GM23338 (cell line): ENCODE measurements at regions not wholly inside any gene's neighbourhood (a gene's known extent, or its start where the extent isn't known, plus 50 kb on each side); places are given as distances from the start of the nearest gene placed in this dataset.

Experiments used
- ATAC-seq: fragments of 200-7000 bp; cut with Tn5 transposase; 3 replicates; pipeline ENCODE4 v1.9.1; 2020
- DNase-seq: peaks from one replicate; pipeline ENCODE4 v3.0.0-alpha.2; 2015; ENCODE audit warnings: low spot score
- H2AFZ ChIP-seq: fragments of 200-600 bp; sonication (generic); 2 replicates; pipeline ENCODE4 v1.8.0; 2016; ENCODE audit warnings: antibody characterized with exemption, mild to moderate bottlenecking, moderate library complexity
- H3F3A ChIP-seq: fragments of 200-600 bp; sonication (generic); replicated peaks from 2 replicates; pipeline ENCODE4 v1.8.0; 2017; ENCODE audit warnings: antibody characterized with exemption, mixed run types, low read depth
- H3K27ac ChIP-seq: fragments of 200-600 bp; sonication (generic); 2 replicates; pipeline ENCODE4 v1.6.1; 2016; ENCODE audit warnings: low read depth
- H3K27me3 ChIP-seq: fragments of 200-600 bp; sonication (generic); 2 replicates; pipeline ENCODE4 v1.8.0; 2016; ENCODE audit warnings: mild to moderate bottlenecking, mixed run types, moderate library complexity; ENCODE audit not compliant: insufficient read depth
- H3K36me3 ChIP-seq: fragments of 200-600 bp; sonication (generic); 2 replicates; pipeline ENCODE4 v1.8.0; 2016; ENCODE audit warnings: mild to moderate bottlenecking; ENCODE audit not compliant: insufficient read depth
- H3K4me1 ChIP-seq: fragments of 200-600 bp; sonication (generic); 2 replicates; pipeline ENCODE4 v1.8.0; 2016; ENCODE audit warnings: mild to moderate bottlenecking, moderate library complexity; ENCODE audit not compliant: insufficient read depth
- H3K4me2 ChIP-seq: fragments of 200-600 bp; sonication (generic); 2 replicates; pipeline ENCODE4 v1.7.1; 2017; ENCODE audit warnings: mixed run types
- H3K4me3 ChIP-seq: fragments of 200-600 bp; sonication (generic); 2 replicates; pipeline ENCODE4 v1.6.1; 2016; ENCODE audit warnings: mixed run types
- H3K79me2 ChIP-seq: fragments of 200-600 bp; sonication (generic); replicated peaks from 2 replicates; pipeline ENCODE4 v1.8.0; 2017; ENCODE audit warnings: mild to moderate bottlenecking; ENCODE audit not compliant: insufficient read depth
- H3K9me2 ChIP-seq: fragments of 200-600 bp; sonication (generic); 2 replicates; pipeline ENCODE4 v1.8.0; 2017; ENCODE audit not compliant: insufficient read depth
- H4K20me1 ChIP-seq: fragments of 200-600 bp; sonication (generic); replicated peaks from 2 replicates; pipeline ENCODE4 v1.8.0; 2017; ENCODE audit warnings: mild to moderate bottlenecking; ENCODE audit not compliant: insufficient read depth
- H3K27ac Mint-ChIP-seq: 2 replicates; pipeline ENCODE4 v1.8.0; 2020; ENCODE audit warnings: inconsistent platforms, mild to moderate bottlenecking, moderate library complexity, mixed read lengths
- H3K27me3 Mint-ChIP-seq: 3 replicates; pipeline ENCODE4 v1.8.0; 2022; ENCODE audit warnings: low read depth, mild to moderate bottlenecking, moderate library complexity, mixed read lengths, inconsistent platforms; ENCODE audit not compliant: insufficient read depth, poor library complexity
- H3K36me3 Mint-ChIP-seq: 3 replicates; pipeline ENCODE4 v1.8.0; 2021; ENCODE audit warnings: low read depth, mild to moderate bottlenecking, inconsistent platforms, moderate library complexity, mixed read lengths
- H3K4me1 Mint-ChIP-seq: 3 replicates; pipeline ENCODE4 v1.8.0; 2020; ENCODE audit warnings: mild to moderate bottlenecking, inconsistent platforms, mixed read lengths
- H3K4me3 Mint-ChIP-seq: 3 replicates; pipeline ENCODE4 v1.8.0; 2021; ENCODE audit warnings: moderate library complexity, mild to moderate bottlenecking, inconsistent platforms, mixed read lengths
- H3K9me3 Mint-ChIP-seq: 3 replicates; pipeline ENCODE4 v1.8.0; 2020; ENCODE audit warnings: moderate library complexity, mild to moderate bottlenecking, inconsistent platforms, mixed read lengths
- CREB1 ChIP-seq: fragments of 250-450 bp; sonication (Bioruptor Pico); IDR thresholded peaks from 2 replicates; pipeline ENCODE4 v1.5.0; 2020; ENCODE audit warnings: low read depth, mild to moderate bottlenecking, moderate library complexity
- EZH2phosphoT487 ChIP-seq: fragments of 200-600 bp; sonication (generic); IDR thresholded peaks from one replicate; pipeline ENCODE4 v1.8.1; 2018; ENCODE audit warnings: antibody characterized with exemption; ENCODE audit not compliant: unreplicated experiment
- JUNB ChIP-seq: IDR thresholded peaks from one replicate; pipeline ENCODE4 v1.6.1; 2016; ENCODE audit warnings: antibody characterized with exemption; ENCODE audit not compliant: unreplicated experiment
- NANOG ChIP-seq: IDR thresholded peaks from 2 replicates; pipeline ENCODE4 v1.6.1; 2016; ENCODE audit warnings: antibody characterized with exemption, borderline replicate concordance
- STAT1 ChIP-seq: IDR thresholded peaks from one replicate; pipeline ENCODE4 v1.6.1; 2016; ENCODE audit warnings: antibody characterized with exemption; ENCODE audit not compliant: unreplicated experiment
- ZNF114 ChIP-seq: fragments of 250-450 bp; sonication (Bioruptor Pico); IDR thresholded peaks from 2 replicates; pipeline ENCODE4 v1.5.0; 2020; ENCODE audit warnings: mild to moderate bottlenecking, moderate library complexity
- ZNF331 ChIP-seq: fragments of 250-450 bp; sonication (Bioruptor Pico); IDR thresholded peaks from 2 replicates; pipeline ENCODE4 v1.5.0; 2020; ENCODE audit warnings: low read depth, mild to moderate bottlenecking, moderate library complexity
- ZNF462 ChIP-seq: fragments of 250-450 bp; sonication (Bioruptor Pico); IDR thresholded peaks from 2 replicates; pipeline ENCODE4 v1.5.0; 2020; ENCODE audit warnings: mild to moderate bottlenecking, moderate library complexity
- TF ChIP-seq, protein P1 (sequence below), 2 experiments: fragments of 200-600 bp in 1 of 2; sonication (generic) in 1 of 2; conservative IDR thresholded peaks; 2 replicates each; pipeline versions ENCODE4 v1.5.1 to v1.6.1; 2016 to 2017; ENCODE audit warnings: antibody characterized with exemption in 2 of 2, low read depth in 2 of 2, mild to moderate bottlenecking in 2 of 2, moderate library complexity in 1 of 2

GRCh38 chr6:92979281-92979680 lies 440.1 kb downstream of the EPHA7 start (continued):
- TF ChIP-seq, protein P1, sequence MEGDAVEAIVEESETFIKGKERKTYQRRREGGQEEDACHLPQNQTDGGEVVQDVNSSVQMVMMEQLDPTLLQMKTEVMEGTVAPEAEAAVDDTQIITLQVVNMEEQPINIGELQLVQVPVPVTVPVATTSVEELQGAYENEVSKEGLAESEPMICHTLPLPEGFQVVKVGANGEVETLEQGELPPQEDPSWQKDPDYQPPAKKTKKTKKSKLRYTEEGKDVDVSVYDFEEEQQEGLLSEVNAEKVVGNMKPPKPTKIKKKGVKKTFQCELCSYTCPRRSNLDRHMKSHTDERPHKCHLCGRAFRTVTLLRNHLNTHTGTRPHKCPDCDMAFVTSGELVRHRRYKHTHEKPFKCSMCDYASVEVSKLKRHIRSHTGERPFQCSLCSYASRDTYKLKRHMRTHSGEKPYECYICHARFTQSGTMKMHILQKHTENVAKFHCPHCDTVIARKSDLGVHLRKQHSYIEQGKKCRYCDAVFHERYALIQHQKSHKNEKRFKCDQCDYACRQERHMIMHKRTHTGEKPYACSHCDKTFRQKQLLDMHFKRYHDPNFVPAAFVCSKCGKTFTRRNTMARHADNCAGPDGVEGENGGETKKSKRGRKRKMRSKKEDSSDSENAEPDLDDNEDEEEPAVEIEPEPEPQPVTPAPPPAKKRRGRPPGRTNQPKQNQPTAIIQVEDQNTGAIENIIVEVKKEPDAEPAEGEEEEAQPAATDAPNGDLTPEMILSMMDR (conservative IDR thresholded peaks at IDR 0.05; ENCODE audit: low read depth in 2 of 2), result no peak
- TF ChIP-seq JUNB, result no peak
- TF ChIP-seq CREB1, result no peak

GRCh38 chr6:92977018-92977417 lies 442.3 kb downstream of the EPHA7 start:
- no peaks in the 10 kb centered on the region for H3K79me2 ChIP-seq
- no peaks in the 10 kb centered on the region for H3K36me3 Mint-ChIP-seq
- ATAC-seq (no peak), DNase-seq (no peak)
- no peaks in the 10 kb centered on the region for H3K36me3 ChIP-seq
- H3K27ac Mint-ChIP-seq, result no peak overlapping the region
- H3K4me3 ChIP-seq, result no peak overlapping the region
- no peaks in the 10 kb centered on the region for H3F3A ChIP-seq
- no peak overlapping the region for H3K27ac ChIP-seq
- no peak overlapping the region for H3K4me3 Mint-ChIP-seq
- peaks cover 2% of the 10 kb centered on the region for H3K27me3 Mint-ChIP-seq
- H3K9me2 ChIP-seq, result peaks cover 5% of the 10 kb centered on the region; the same call in 1 of the 2 replicates
- no peaks in the 10 kb centered on the region for H4K20me1 ChIP-seq
- TF ChIP-seq ZNF331 (CRISPR knock-in tag) (no peak), NANOG (no peak), ZNF462 (CRISPR knock-in tag) (no peak), STAT1 (no peak), EZH2phosphoT487 (no peak), ZNF114 (CRISPR knock-in tag) (no peak), CREB1 (no peak)
- TF ChIP-seq, protein P1 (conservative IDR thresholded peaks at IDR 0.05; ENCODE audit: low read depth in 2 of 2), result no peak
- H3K4me1 ChIP-seq, result no peaks in the 10 kb centered on the region
- no peak overlapping the region for H2AFZ ChIP-seq
- H3K9me3 Mint-ChIP-seq, result no peaks in the 10 kb centered on the region
- no peaks in the 10 kb centered on the region for H3K4me1 Mint-ChIP-seq
- no peaks in the 10 kb centered on the region for H3K27me3 ChIP-seq
- H3K4me2 ChIP-seq, result no peak overlapping the region
